HG03432 (cell line): ENCODE measurements at regions not wholly inside any gene's neighbourhood (a gene's known extent, or its start where the extent isn't known, plus 50 kb on each side); places are given as distances from the start of the nearest gene placed in this dataset.
"Not testable (repeated sequence)": the region's sequence is repeated elsewhere in the genome, so short reads cannot be mapped to it uniquely, and the experiment has no call there.

Experiments
- ATAC-seq: cut with Tn5 transposase; IDR thresholded peaks from one replicate; pipeline ENCODE4 v1.9.1; 2021; ENCODE audit warnings: mild to moderate bottlenecking, moderate library complexity; ENCODE audit not compliant: unreplicated experiment

- no peak for ATAC-seq
Measured at GRCh38 chr11:23903044-23903704, 593.7 kb upstream of the LUZP2 start.

GRCh38 chr11:23919455-23919854 lies 577.4 kb upstream of the LUZP2 start:
- no peak for ATAC-seq

- ATAC-seq = no peak
Measured at GRCh38 chr11:23923357-23923756, 573.5 kb upstream of the LUZP2 start.

GRCh38 chr11:23924226-23924625 lies 572.6 kb upstream of the LUZP2 start:
- no peak for ATAC-seq

- ATAC-seq = no peak
Measured at GRCh38 chr11:23931443-23931842, 565.4 kb upstream of the LUZP2 start.

- ATAC-seq = no peak
Measured at GRCh38 chr11:23932485-23932898, 564.4 kb upstream of the LUZP2 start.

GRCh38 chr11:23933721-23934120 lies 563.1 kb upstream of the LUZP2 start:
- no peak for ATAC-seq

- not testable (repeated sequence) for ATAC-seq
Measured at GRCh38 chr11:23934671-23935270, 562.1 kb upstream of the LUZP2 start.

- not testable (repeated sequence) for ATAC-seq
Measured at GRCh38 chr11:23942117-23942815, 554.6 kb upstream of the LUZP2 start.

GRCh38 chr11:23944923-23945322 lies 551.9 kb upstream of the LUZP2 start:
- ATAC-seq = no peak

GRCh38 chr11:23947883-23948282 lies 549.0 kb upstream of the LUZP2 start:
- ATAC-seq = no peak

GRCh38 chr11:23948851-23949250 lies 548.0 kb upstream of the LUZP2 start:
- ATAC-seq = no peak

- ATAC-seq = no peak
Measured at GRCh38 chr11:23953951-23954710, 542.7 kb upstream of the LUZP2 start.

GRCh38 chr11:23954730-23955129 lies 542.1 kb upstream of the LUZP2 start:
- ATAC-seq = no peak

- ATAC-seq = no peak
Measured at GRCh38 chr11:23956586-23956985, 540.3 kb upstream of the LUZP2 start.

GRCh38 chr11:23957314-23957713 lies 539.5 kb upstream of the LUZP2 start:
- ATAC-seq = no peak

GRCh38 chr11:23959462-23959861 lies 537.4 kb upstream of the LUZP2 start:
- ATAC-seq = no peak

- ATAC-seq = no peak
Measured at GRCh38 chr11:23961503-23962338, 535.1 kb upstream of the LUZP2 start.

GRCh38 chr11:23973244-23973643 lies 523.6 kb upstream of the LUZP2 start:
- no peak for ATAC-seq

GRCh38 chr11:23974051-23974450 lies 522.8 kb upstream of the LUZP2 start:
- ATAC-seq = no peak

- ATAC-seq = no peak
Measured at GRCh38 chr11:23974601-23975000, 522.3 kb upstream of the LUZP2 start.
